ENCODE measurements at regions not wholly inside any gene's neighbourhood (a gene's known extent, or its start where the extent isn't known, plus 50 kb on each side); places are given as distances from the start of the nearest gene placed in this dataset.

- no TSS peak for BruUV-seq (replicated peaks)
- Histone ChIP-seq H3K27me3 (ENCODE audit: control insufficient read depth in 2 of 2, insufficient read depth in 2 of 2, low read length in 2 of 2) (no peaks in the 10 kb centered on the region), H3K9me3 (replicated peaks; ENCODE audit: control insufficient read depth, insufficient read depth, low read depth, low read length) (no peaks in the 10 kb centered on the region), H4K20me1 (replicated peaks; ENCODE audit: control insufficient read depth, insufficient read depth, low read length) (no peaks in the 10 kb centered on the region), H3K4me2 (ENCODE audit: insufficient read depth, low read length) (no peak overlapping the region), H2AFZ (ENCODE audit: low read depth, low read length) (no peak overlapping the region), H3K9me1 (ENCODE audit: control insufficient read depth, insufficient read depth, low read length) (no peaks in the 10 kb centered on the region), H3K4me1 (replicated peaks in 1 of 2; ENCODE audit: control insufficient read depth in 2 of 2, insufficient read depth in 2 of 2, low read length in 2 of 2) (no peaks in the 10 kb centered on the region), H3K27ac (ENCODE audit: extremely low read depth, low read depth, low read length) (no peak overlapping the region), H3K79me2 (ENCODE audit: control insufficient read depth, insufficient read depth, low read length) (no peaks in the 10 kb centered on the region), H3K9ac (ENCODE audit: insufficient read depth in 1 of 2, low read depth in 2 of 2, low read length in 2 of 2) (no peak overlapping the region), H3K4me3 (no peak overlapping the region), H3K36me3 (ENCODE audit: control insufficient read depth, insufficient read depth, low read length) (no peaks in the 10 kb centered on the region)
- 0% methylated on average over 2 of the region's 2 CpGs for WGBS (ENCODE audit: insufficient coverage, low coverage, missing lambda C conversion rate)
- intact Hi-C loops (cut with micrococcal nuclease): no loop called here
- no peak for TF ChIP-seq MCM7 (IDR thresholded peaks at IDR 0.05)
- TF ChIP-seq ZNF174 (CRISPR knock-in tag; IDR thresholded peaks at IDR 0.05): no peak
- TF ChIP-seq HMGN3 (IDR thresholded peaks at IDR 0.05; ENCODE audit: borderline replicate concordance, extremely low read depth, insufficient read length, low read depth, low read length): no peak
- TF ChIP-seq, protein P1, sequence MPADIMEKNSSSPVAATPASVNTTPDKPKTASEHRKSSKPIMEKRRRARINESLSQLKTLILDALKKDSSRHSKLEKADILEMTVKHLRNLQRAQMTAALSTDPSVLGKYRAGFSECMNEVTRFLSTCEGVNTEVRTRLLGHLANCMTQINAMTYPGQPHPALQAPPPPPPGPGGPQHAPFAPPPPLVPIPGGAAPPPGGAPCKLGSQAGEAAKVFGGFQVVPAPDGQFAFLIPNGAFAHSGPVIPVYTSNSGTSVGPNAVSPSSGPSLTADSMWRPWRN (IDR thresholded peaks at IDR 0.05; ENCODE audit: low read depth): no peak
- TF ChIP-seq HNRNPLL (IDR thresholded peaks at IDR 0.05; ENCODE audit: low read depth, low read length, poor library complexity, severe bottlenecking): no peak
- ChIA-PET CTCF (ENCODE audit: low intra/inter-chr PET ratio) (no interaction called here), POLR2A (no interaction called here)
- FAIRE-seq (no peak), DNase-seq (ENCODE audit: extremely low read depth in 1 of 4, low spot score in 3 of 4) (no peak), ATAC-seq (no peak)
- in situ Hi-C loops (cut with MboI): no loop called here
Observed at GRCh38 chrX:97854086-97854485, 970.4 kb downstream of the RPA4 start.

GRCh38 chrX:97858592-97858991, 974.9 kb downstream of the RPA4 start:
- 0% methylated on average over 1 of the region's 1 CpG for WGBS (ENCODE audit: insufficient coverage, low coverage, missing lambda C conversion rate)
- Histone ChIP-seq H3K4me3 (no peak overlapping the region), H3K4me2 (ENCODE audit: insufficient read depth, low read length) (no peak overlapping the region), H3K79me2 (ENCODE audit: control insufficient read depth, insufficient read depth, low read length) (no peaks in the 10 kb centered on the region), H3K9ac (ENCODE audit: insufficient read depth in 1 of 2, low read depth in 2 of 2, low read length in 2 of 2) (no peak overlapping the region), H2AFZ (ENCODE audit: low read depth, low read length) (no peak overlapping the region), H3K9me1 (ENCODE audit: control insufficient read depth, insufficient read depth, low read length) (no peaks in the 10 kb centered on the region), H3K9me3 (replicated peaks; ENCODE audit: control insufficient read depth, insufficient read depth, low read depth, low read length) (no peaks in the 10 kb centered on the region), H3K4me1 (replicated peaks in 1 of 2; ENCODE audit: control insufficient read depth in 2 of 2, insufficient read depth in 2 of 2, low read length in 2 of 2) (no peaks in the 10 kb centered on the region), H4K20me1 (replicated peaks; ENCODE audit: control insufficient read depth, insufficient read depth, low read length) (no peaks in the 10 kb centered on the region), H3K27ac (ENCODE audit: extremely low read depth, low read depth, low read length) (no peak overlapping the region), H3K27me3 (ENCODE audit: control insufficient read depth in 2 of 2, insufficient read depth in 2 of 2, low read length in 2 of 2) (no peaks in the 10 kb centered on the region), H3K36me3 (ENCODE audit: control insufficient read depth, insufficient read depth, low read length) (no peaks in the 10 kb centered on the region)
- no TSS peak for BruUV-seq (replicated peaks)
- in situ Hi-C loops (cut with MboI): no loop called here
- intact Hi-C loops (cut with micrococcal nuclease): no loop called here
- ChIA-PET CTCF (ENCODE audit: low intra/inter-chr PET ratio) (no interaction called here), POLR2A (no interaction called here)
- FAIRE-seq: no peak
- DNase-seq (ENCODE audit: extremely low read depth in 1 of 4, low spot score in 3 of 4): no peak
- no peak for ATAC-seq
- TF ChIP-seq, protein P2, sequence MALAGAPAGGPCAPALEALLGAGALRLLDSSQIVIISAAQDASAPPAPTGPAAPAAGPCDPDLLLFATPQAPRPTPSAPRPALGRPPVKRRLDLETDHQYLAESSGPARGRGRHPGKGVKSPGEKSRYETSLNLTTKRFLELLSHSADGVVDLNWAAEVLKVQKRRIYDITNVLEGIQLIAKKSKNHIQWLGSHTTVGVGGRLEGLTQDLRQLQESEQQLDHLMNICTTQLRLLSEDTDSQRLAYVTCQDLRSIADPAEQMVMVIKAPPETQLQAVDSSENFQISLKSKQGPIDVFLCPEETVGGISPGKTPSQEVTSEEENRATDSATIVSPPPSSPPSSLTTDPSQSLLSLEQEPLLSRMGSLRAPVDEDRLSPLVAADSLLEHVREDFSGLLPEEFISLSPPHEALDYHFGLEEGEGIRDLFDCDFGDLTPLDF (CRISPR knock-in tag; IDR thresholded peaks at IDR 0.05): no peak
- no peak for TF ChIP-seq ZNF436 (CRISPR knock-in tag; IDR thresholded peaks at IDR 0.05)
- TF ChIP-seq PREB (CRISPR knock-in tag; IDR thresholded peaks at IDR 0.05): no peak
- TF ChIP-seq, protein P3, sequence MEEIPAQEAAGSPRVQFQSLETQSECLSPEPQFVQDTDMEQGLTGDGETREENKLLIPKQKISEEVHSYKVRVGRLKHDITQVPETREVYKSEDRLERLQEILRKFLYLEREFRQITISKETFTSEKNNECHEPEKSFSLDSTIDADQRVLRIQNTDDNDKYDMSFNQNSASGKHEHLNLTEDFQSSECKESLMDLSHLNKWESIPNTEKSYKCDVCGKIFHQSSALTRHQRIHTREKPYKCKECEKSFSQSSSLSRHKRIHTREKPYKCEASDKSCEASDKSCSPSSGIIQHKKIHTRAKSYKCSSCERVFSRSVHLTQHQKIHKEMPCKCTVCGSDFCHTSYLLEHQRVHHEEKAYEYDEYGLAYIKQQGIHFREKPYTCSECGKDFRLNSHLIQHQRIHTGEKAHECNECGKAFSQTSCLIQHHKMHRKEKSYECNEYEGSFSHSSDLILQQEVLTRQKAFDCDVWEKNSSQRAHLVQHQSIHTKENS (CRISPR knock-in tag; IDR thresholded peaks at IDR 0.05): no peak
- TF ChIP-seq SPI1 (IDR thresholded peaks at IDR 0.05; ENCODE audit: borderline replicate concordance, low read depth, low read length): no peak
- TF ChIP-seq, protein P4, sequence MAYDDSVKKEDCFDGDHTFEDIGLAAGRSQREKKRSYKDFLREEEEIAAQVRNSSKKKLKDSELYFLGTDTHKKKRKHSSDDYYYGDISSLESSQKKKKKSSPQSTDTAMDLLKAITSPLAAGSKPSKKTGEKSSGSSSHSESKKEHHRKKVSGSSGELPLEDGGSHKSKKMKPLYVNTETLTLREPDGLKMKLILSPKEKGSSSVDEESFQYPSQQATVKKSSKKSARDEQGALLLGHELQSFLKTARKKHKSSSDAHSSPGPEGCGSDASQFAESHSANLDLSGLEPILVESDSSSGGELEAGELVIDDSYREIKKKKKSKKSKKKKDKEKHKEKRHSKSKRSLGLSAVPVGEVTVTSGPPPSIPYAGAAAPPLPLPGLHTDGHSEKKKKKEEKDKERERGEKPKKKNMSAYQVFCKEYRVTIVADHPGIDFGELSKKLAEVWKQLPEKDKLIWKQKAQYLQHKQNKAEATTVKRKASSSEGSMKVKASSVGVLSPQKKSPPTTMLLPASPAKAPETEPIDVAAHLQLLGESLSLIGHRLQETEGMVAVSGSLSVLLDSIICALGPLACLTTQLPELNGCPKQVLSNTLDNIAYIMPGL (CRISPR knock-in tag; IDR thresholded peaks at IDR 0.05): no peak
